ENCODE measurements at regions not wholly inside any gene's neighbourhood (a gene's known extent, or its start where the extent isn't known, plus 50 kb on each side); places are given as distances from the start of the nearest gene placed in this dataset.

DNA sequence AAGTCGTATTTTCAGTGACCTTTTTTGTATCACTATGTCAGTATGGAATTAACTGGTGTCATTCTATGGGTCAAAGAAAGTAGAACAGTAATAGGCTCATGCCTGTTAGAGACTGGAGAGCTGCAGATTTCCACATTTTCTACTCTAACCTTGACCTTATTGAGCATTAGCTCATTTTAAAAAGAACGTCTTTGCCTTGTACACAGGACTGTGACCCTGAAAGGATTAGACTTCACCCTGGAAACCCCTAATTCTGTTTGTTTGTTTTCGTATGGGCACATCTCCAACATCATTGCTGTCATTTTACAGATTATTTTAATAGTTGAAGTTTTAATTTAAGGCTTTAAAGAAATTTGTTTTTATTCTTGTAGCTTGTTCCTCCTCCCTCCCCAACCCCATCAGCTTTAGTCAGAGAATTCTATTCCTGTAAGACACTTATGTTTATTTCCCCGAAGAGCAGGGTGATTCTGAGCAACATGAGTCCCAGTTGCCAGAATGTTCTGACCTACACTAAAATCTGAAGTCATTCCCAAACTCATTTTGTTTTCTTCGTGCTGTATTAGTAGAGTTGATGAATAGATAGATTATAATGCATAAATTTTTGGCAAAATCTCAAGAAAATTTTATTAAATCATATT is 451.3 kb downstream of the FOXG1 start:
- no peak for TF ChIP-seq NR3C1 (CRISPR knock-in tag; conservative IDR thresholded peaks at IDR 0.05; ENCODE audit: low read depth)
- TF ChIP-seq JAZF1 (CRISPR knock-in tag; IDR thresholded peaks at IDR 0.05): no peak
- no peak for TF ChIP-seq PRDM15 (CRISPR knock-in tag; IDR thresholded peaks at IDR 0.05)

All from WTC11 (cell line).